HL-60 (cell line): ENCODE measurements at regions not wholly inside any gene's neighbourhood (a gene's known extent, or its start where the extent isn't known, plus 50 kb on each side); places are given as distances from the start of the nearest gene placed in this dataset.

Experiments
- CTCF ChIP-seq: IDR thresholded peaks from one replicate; pipeline ENCODE4 v1.5.1; 2011; ENCODE audit warnings: low read length, control low read depth, inconsistent platforms; ENCODE audit not compliant: insufficient read depth
- POLR2AphosphoS5 ChIP-seq: IDR thresholded peaks from 2 replicates; pipeline ENCODE4 v1.6.1; 2012; ENCODE audit warnings: low read depth
- REST ChIP-seq: IDR thresholded peaks from 2 replicates; pipeline ENCODE4 v1.6.1; 2012; ENCODE audit warnings: low read depth; ENCODE audit not compliant: insufficient replicate concordance

- TF ChIP-seq REST (no peak), POLR2AphosphoS5 (no peak), CTCF (no peak)
Observed at GRCh38 chr18:47595831-47596501, 334.5 kb downstream of the SMAD2 start.
